ENCODE measurements at regions not wholly inside any gene's neighbourhood (a gene's known extent, or its start where the extent isn't known, plus 50 kb on each side); places are given as distances from the start of the nearest gene placed in this dataset.
"Not testable (repeated sequence)": the region's sequence is repeated elsewhere in the genome, so short reads cannot be mapped to it uniquely, and the experiment has no call there.

- no peak for DNase-seq
Measured at GRCh38 chr9:102497709-102498108, 497.4 kb upstream of the CYLC2 start.

- DNase-seq, result not testable (repeated sequence)
Measured at GRCh38 chr9:102486976-102487375, 508.2 kb upstream of the CYLC2 start.

GRCh38 chr9:102483651-102484050 is 511.5 kb upstream of the CYLC2 start:
- no peak for DNase-seq

- DNase-seq, result no peak
Measured at GRCh38 chr9:102482776-102483175, 512.4 kb upstream of the CYLC2 start.

- no peak for DNase-seq
Measured at GRCh38 chr9:102479191-102479590, 515.9 kb upstream of the CYLC2 start.

- no peak for DNase-seq
Measured at GRCh38 chr9:102474357-102474756, 520.8 kb upstream of the CYLC2 start.

- DNase-seq, result not testable (repeated sequence)
Measured at GRCh38 chr9:102469430-102469829, 525.7 kb upstream of the CYLC2 start.

- DNase-seq, result no peak
Measured at GRCh38 chr9:102461156-102461819, 533.8 kb upstream of the CYLC2 start.

- no peak for DNase-seq
Measured at GRCh38 chr9:102459828-102460227, 535.3 kb upstream of the CYLC2 start.

- DNase-seq, result no peak
Measured at GRCh38 chr9:102456562-102456961, 538.6 kb upstream of the CYLC2 start.

- DNase-seq, result no peak
Measured at GRCh38 chr9:102445906-102446305, 549.2 kb upstream of the CYLC2 start.

- no peak for DNase-seq
Measured at GRCh38 chr9:102445181-102445747, 549.9 kb upstream of the CYLC2 start.

- DNase-seq, result no peak
Measured at GRCh38 chr9:102439583-102439982, 555.5 kb upstream of the CYLC2 start.

- DNase-seq, result not testable (repeated sequence)
Measured at GRCh38 chr9:102436599-102436998, 558.5 kb upstream of the CYLC2 start.

GRCh38 chr9:102435427-102435826 is 559.7 kb upstream of the CYLC2 start:
- DNase-seq, result no peak

GRCh38 chr9:102434545-102434944 is 560.6 kb upstream of the CYLC2 start:
- no peak for DNase-seq

GRCh38 chr9:102428305-102428704 is 566.8 kb upstream of the CYLC2 start:
- no peak for DNase-seq

GRCh38 chr9:102416251-102416650 is 578.9 kb upstream of the CYLC2 start:
- DNase-seq, result not testable (repeated sequence)

GRCh38 chr9:102405218-102405867 is 589.8 kb upstream of the CYLC2 start:
- no peak for DNase-seq

GRCh38 chr9:102403514-102403913 is 591.6 kb upstream of the CYLC2 start:
- DNase-seq, result no peak

- no peak for DNase-seq
Measured at GRCh38 chr9:102398205-102398604, 596.9 kb upstream of the CYLC2 start.

- DNase-seq, result not testable (repeated sequence)
Measured at GRCh38 chr9:102385620-102386019, 609.5 kb upstream of the CYLC2 start.

- DNase-seq, result no peak
Measured at GRCh38 chr9:102362470-102363132, 624.2 kb upstream of the GRIN3A start.

GRCh38 chr9:102360846-102361245 is 622.4 kb upstream of the GRIN3A start:
- no peak for DNase-seq

Measured in left hindlimb (tissue), 1 donor.